Activated CD4-positive, alpha-beta T cell treated with anti-CD3 and anti-CD28 coated beads for 4 hours (primary cell): ENCODE measurements at regions not wholly inside any gene's neighbourhood (a gene's known extent, or its start where the extent isn't known, plus 50 kb on each side); places are given as distances from the start of the nearest gene placed in this dataset.

ENCODE experiments used
- DNase-seq, 2 donors: peaks; one replicate each; pipeline ENCODE4 v3.0.0-alpha.2; 2020

- no peak for DNase-seq
Measured at GRCh38 chr14:34208532-34208931, 253.5 kb downstream of the SPTSSA start.

GRCh38 chr14:34205799-34206198, 254.9 kb upstream of the EGLN3 start:
- no peak for DNase-seq

- no peak for DNase-seq
Measured at GRCh38 chr14:34204774-34205173, 253.9 kb upstream of the EGLN3 start.

GRCh38 chr14:34203251-34203722, 252.4 kb upstream of the EGLN3 start:
- DNase-seq: no peak

GRCh38 chr14:34201909-34202637, 251.2 kb upstream of the EGLN3 start:
- DNase-seq: no peak

- DNase-seq: peak in 1 of 2 donors; percentile 19
Measured at GRCh38 chr14:34199585-34199984, 248.7 kb upstream of the EGLN3 start.

GRCh38 chr14:34198096-34198495, 247.2 kb upstream of the EGLN3 start:
- DNase-seq: no peak

GRCh38 chr14:34195964-34196363, 245.1 kb upstream of the EGLN3 start:
- DNase-seq: no peak

GRCh38 chr14:34190717-34191116, 239.8 kb upstream of the EGLN3 start:
- DNase-seq: no peak

GRCh38 chr14:34189866-34190265, 239.0 kb upstream of the EGLN3 start:
- DNase-seq: no peak

- no peak for DNase-seq
Measured at GRCh38 chr14:34187519-34188044, 236.7 kb upstream of the EGLN3 start.

GRCh38 chr14:34187061-34187460, 236.2 kb upstream of the EGLN3 start:
- no peak for DNase-seq

- no peak for DNase-seq
Measured at GRCh38 chr14:34184126-34184525, 233.3 kb upstream of the EGLN3 start.

GRCh38 chr14:34183478-34183877, 232.6 kb upstream of the EGLN3 start:
- no peak for DNase-seq

GRCh38 chr14:34181338-34181737, 230.5 kb upstream of the EGLN3 start:
- DNase-seq: no peak

GRCh38 chr14:34180869-34181268, 230.0 kb upstream of the EGLN3 start:
- no peak for DNase-seq

GRCh38 chr14:34180434-34180833, 229.6 kb upstream of the EGLN3 start:
- no peak for DNase-seq

- no peak for DNase-seq
Measured at GRCh38 chr14:34179727-34180126, 228.9 kb upstream of the EGLN3 start.

GRCh38 chr14:34177466-34177865, 226.6 kb upstream of the EGLN3 start:
- no peak for DNase-seq

GRCh38 chr14:34175574-34175973, 224.7 kb upstream of the EGLN3 start:
- DNase-seq: no peak

GRCh38 chr14:34174973-34175372, 224.1 kb upstream of the EGLN3 start:
- no peak for DNase-seq

- DNase-seq: no peak
Measured at GRCh38 chr14:34173916-34174315, 223.0 kb upstream of the EGLN3 start.

- no peak for DNase-seq
Measured at GRCh38 chr14:34172550-34173368, 221.9 kb upstream of the EGLN3 start.

GRCh38 chr14:34172173-34172451, 221.2 kb upstream of the EGLN3 start:
- DNase-seq: no peak
